ENCODE measurements at regions not wholly inside any gene's neighbourhood (a gene's known extent, or its start where the extent isn't known, plus 50 kb on each side); places are given as distances from the start of the nearest gene placed in this dataset.

- TF ChIP-seq CREB1 (IDR thresholded peaks at IDR 0.05; ENCODE audit: low read depth): no peak
- TF ChIP-seq MAX (IDR thresholded peaks at IDR 0.05): no peak
- TF ChIP-seq TEAD4 (IDR thresholded peaks at IDR 0.05): no peak
- TF ChIP-seq RAD21 (IDR thresholded peaks at IDR 0.05; ENCODE audit: low read depth): no peak
- TF ChIP-seq EP300 (IDR thresholded peaks at IDR 0.05; ENCODE audit: borderline replicate concordance): no peak
- no peak for TF ChIP-seq CEBPB (IDR thresholded peaks at IDR 0.05)
- TF ChIP-seq USF1 (IDR thresholded peaks at IDR 0.05): no peak
- no peak for TF ChIP-seq TAF1 (IDR thresholded peaks at IDR 0.05; ENCODE audit: low read depth)
- no peak for TF ChIP-seq YY1 (IDR thresholded peaks at IDR 0.05; ENCODE audit: low read depth)
- TF ChIP-seq REST (IDR thresholded peaks at IDR 0.05; ENCODE audit: low read depth): no peak
Measured at GRCh38 chr1:4851385-4852065, 197.1 kb downstream of the AJAP1 start.

GRCh38 chr1:4848431-4848830 is 194.0 kb downstream of the AJAP1 start:
- TF ChIP-seq EP300 (IDR thresholded peaks at IDR 0.05; ENCODE audit: borderline replicate concordance) (no peak), NFIC (IDR thresholded peaks at IDR 0.05) (no peak), YY1 (IDR thresholded peaks at IDR 0.05; ENCODE audit: low read depth) (no peak), EGR1 (IDR thresholded peaks at IDR 0.05) (no peak), TEAD4 (IDR thresholded peaks at IDR 0.05) (no peak), MAX (IDR thresholded peaks at IDR 0.05) (no peak), CEBPB (IDR thresholded peaks at IDR 0.05) (no peak), TCF12 (IDR thresholded peaks at IDR 0.05; ENCODE audit: low read depth) (no peak), TAF1 (IDR thresholded peaks at IDR 0.05; ENCODE audit: low read depth) (no peak), FOXM1 (IDR thresholded peaks at IDR 0.05; ENCODE audit: borderline replicate concordance, low read depth) (no peak), USF1 (IDR thresholded peaks at IDR 0.05) (no peak), REST (IDR thresholded peaks at IDR 0.05; ENCODE audit: low read depth) (no peak), ZBTB7A (IDR thresholded peaks at IDR 0.05; ENCODE audit: low read depth) (no peak), CREB1 (IDR thresholded peaks at IDR 0.05; ENCODE audit: low read depth) (no peak), RAD21 (IDR thresholded peaks at IDR 0.05; ENCODE audit: low read depth) (no peak)

- TF ChIP-seq YY1 (IDR thresholded peaks at IDR 0.05; ENCODE audit: low read depth) (no peak), CREB1 (IDR thresholded peaks at IDR 0.05; ENCODE audit: low read depth) (no peak), TAF1 (IDR thresholded peaks at IDR 0.05; ENCODE audit: low read depth) (no peak), REST (IDR thresholded peaks at IDR 0.05; ENCODE audit: low read depth) (no peak), EGR1 (IDR thresholded peaks at IDR 0.05) (no peak), ZBTB7A (IDR thresholded peaks at IDR 0.05; ENCODE audit: low read depth) (no peak), EP300 (IDR thresholded peaks at IDR 0.05; ENCODE audit: borderline replicate concordance) (no peak), FOXM1 (IDR thresholded peaks at IDR 0.05; ENCODE audit: borderline replicate concordance, low read depth) (no peak), USF1 (IDR thresholded peaks at IDR 0.05) (no peak), RAD21 (IDR thresholded peaks at IDR 0.05; ENCODE audit: low read depth) (no peak), TEAD4 (IDR thresholded peaks at IDR 0.05) (no peak), CEBPB (IDR thresholded peaks at IDR 0.05) (no peak), NFIC (IDR thresholded peaks at IDR 0.05) (no peak), TCF12 (IDR thresholded peaks at IDR 0.05; ENCODE audit: low read depth) (no peak)
Measured at GRCh38 chr1:4847711-4848110, 193.3 kb downstream of the AJAP1 start.

Measured in Ishikawa (cell line).